GM12878 (cell line): ENCODE measurements at regions not wholly inside any gene's neighbourhood (a gene's known extent, or its start where the extent isn't known, plus 50 kb on each side); places are given as distances from the start of the nearest gene placed in this dataset.

Experiments used
- ATAC-seq: fragments of 200-7000 bp; cut with Tn5 transposase; 3 replicates; pipeline ENCODE4 v1.9.1; 2020; ENCODE audit warnings: mild to moderate bottlenecking, moderate library complexity
- BruUV-seq: library from RNA; stranded (reverse); fragments of 400-500 nt; replicated peaks from 2 replicates; lab custom pipeline; 2021; lab: Mats Ljungman, UMichigan
- CTCF ChIA-PET: fragments of 300-600 bp; sonication (Branson Sonifier 250); formaldehyde crosslinking; extraction: SDS; loops from one replicate; lab custom pipeline; 2021; ENCODE audit warnings: inconsistent platforms; lab: Yijun Ruan, JAX
- POLR2A ChIA-PET: fragments of 350-600 bp; formaldehyde crosslinking; extraction: SDS; loops from one replicate; lab custom pipeline; 2021; ENCODE audit warnings: inconsistent platforms; lab: Charles Lee
- RAD21 ChIA-PET: fragments of 300-600 bp; sonication (Branson Sonifier 250); formaldehyde crosslinking; loops from one replicate; lab custom pipeline; 2023; ENCODE audit warnings: antibody characterized with exemption; ENCODE audit not compliant: unreplicated experiment; lab: Charles Lee
- SMC1A ChIA-PET: fragments of 300-600 bp; sonication (Branson Sonifier 250); formaldehyde crosslinking; loops from one replicate; lab custom pipeline; 2023; ENCODE audit not compliant: unreplicated experiment, uncharacterized antibody; lab: Charles Lee
- DNase-seq: peaks from one replicate; pipeline ENCODE4 v3.0.0-alpha.2; 2011; ENCODE audit warnings: low read depth, low spot score
- FAIRE-seq: peaks from 3 replicates; lab custom pipeline; 2011; peaks lifted over from hg19 to GRCh38; lab: Jason Lieb, UNC
- H2AFZ ChIP-seq: 2 replicates; pipeline ENCODE4 v1.6.0; 2011; ENCODE audit warnings: low read depth, low read length, control low read depth; ENCODE audit not compliant: control insufficient read depth
- H3K27ac ChIP-seq: 2 replicates; pipeline ENCODE4 v1.5.1; 2011; ENCODE audit warnings: control low read depth; ENCODE audit not compliant: control insufficient read depth, insufficient read depth
- H3K27me3 ChIP-seq, 2 experiments: replicated peaks in 1 of 2; 2 replicates each; pipeline versions ENCODE4 v1.6.0 to v1.6.1; 2011; ENCODE audit warnings: low read length in 1 of 2; ENCODE audit not compliant: control insufficient read depth in 2 of 2, insufficient read depth in 2 of 2
- H3K36me3 ChIP-seq, 2 experiments: 2 replicates each; pipeline ENCODE4 v1.5.1; 2011; ENCODE audit warnings: low read length in 1 of 2; ENCODE audit not compliant: control insufficient read depth in 2 of 2, insufficient read depth in 2 of 2
- H3K4me1 ChIP-seq: 2 replicates; pipeline ENCODE4 v1.6.1; 2011; ENCODE audit warnings: mild to moderate bottlenecking, low read length, moderate library complexity, mixed read lengths; ENCODE audit not compliant: control insufficient read depth, insufficient read depth
- H3K4me2 ChIP-seq: 2 replicates; pipeline ENCODE4 v1.6.0; 2011; ENCODE audit warnings: control low read depth; ENCODE audit not compliant: control insufficient read depth, insufficient read depth
- H3K4me3 ChIP-seq: fragments of 200-600 bp; sonication (generic); 2 replicates; pipeline ENCODE4 v1.5.1; 2016
- H3K79me2 ChIP-seq: 2 replicates; pipeline ENCODE4 v1.6.0; 2011; ENCODE audit warnings: low read length; ENCODE audit not compliant: control insufficient read depth, insufficient read depth
- H3K9ac ChIP-seq: 2 replicates; pipeline ENCODE4 v1.8.0; 2011; ENCODE audit warnings: low read length, control low read depth, mixed read lengths; ENCODE audit not compliant: control insufficient read depth, insufficient read depth
- H3K9me3 ChIP-seq: replicated peaks from 3 replicates; pipeline ENCODE4 v1.5.1; 2011; ENCODE audit warnings: mild to moderate bottlenecking, low read length; ENCODE audit not compliant: control insufficient read depth, insufficient read depth
- H4K20me1 ChIP-seq: 2 replicates; pipeline ENCODE4 v1.6.0; 2011; ENCODE audit not compliant: control insufficient read depth, insufficient read depth
- BMI1 ChIP-seq: fragments of 450-650 bp; IDR thresholded peaks from 2 replicates; pipeline ENCODE4 v1.6.1; 2016; ENCODE audit warnings: mild to moderate bottlenecking, moderate library complexity, borderline replicate concordance
- CHD2 ChIP-seq: IDR thresholded peaks from 2 replicates; pipeline ENCODE4 v1.6.1; 2011; ENCODE audit warnings: low read depth, low read length, improper control_type of control experiment, borderline replicate concordance
- CREB1 ChIP-seq: IDR thresholded peaks from 2 replicates; pipeline ENCODE4 v1.6.1; 2012; ENCODE audit warnings: low read depth, mild to moderate bottlenecking, inconsistent platforms
- DPF2 ChIP-seq: fragments of 450-650 bp; IDR thresholded peaks from 2 replicates; pipeline ENCODE4 v1.6.1; 2017; ENCODE audit warnings: mild to moderate bottlenecking
- ESRRA ChIP-seq: IDR thresholded peaks from 2 replicates; pipeline ENCODE4 v1.6.1; 2012; ENCODE audit warnings: mild to moderate bottlenecking, low read length, improper control_type of control experiment
- KLF5 ChIP-seq: fragments of 450-650 bp; IDR thresholded peaks from 2 replicates; pipeline ENCODE4 v1.6.1; 2014; ENCODE audit warnings: mild to moderate bottlenecking; ENCODE audit not compliant: partially characterized antibody
- MTA2 ChIP-seq: fragments of 450-650 bp; IDR thresholded peaks from 2 replicates; pipeline ENCODE4 v1.6.1; 2016; ENCODE audit warnings: low read depth, mild to moderate bottlenecking, moderate library complexity
- MYB ChIP-seq: fragments of 150-350 bp; IDR thresholded peaks from 2 replicates; pipeline ENCODE4 v1.6.1; 2014; ENCODE audit warnings: mild to moderate bottlenecking, low read depth, low read length, borderline replicate concordance
- NR2C2 ChIP-seq: IDR thresholded peaks from 2 replicates; pipeline ENCODE4 v1.6.1; 2011; ENCODE audit warnings: borderline replicate concordance, low read depth; ENCODE audit not compliant: control insufficient read depth, insufficient read length
- PML ChIP-seq: IDR thresholded peaks from 2 replicates; pipeline ENCODE4 v1.6.1; 2012; ENCODE audit warnings: low read length, inconsistent platforms
- SREBF1 ChIP-seq: IDR thresholded peaks from 2 replicates; pipeline ENCODE4 v1.6.1; 2012; ENCODE audit warnings: mild to moderate bottlenecking, low read length
- SREBF2 ChIP-seq: IDR thresholded peaks from 2 replicates; pipeline ENCODE4 v1.6.1; 2012; ENCODE audit warnings: mild to moderate bottlenecking, low read length
- TARDBP ChIP-seq: IDR thresholded peaks from 2 replicates; pipeline ENCODE4 v1.6.1; 2016; ENCODE audit warnings: borderline replicate concordance
- TBL1XR1 ChIP-seq: IDR thresholded peaks from 2 replicates; pipeline ENCODE4 v1.6.1; 2012; ENCODE audit warnings: low read depth, low read length, improper control_type of control experiment
- ZSCAN29 ChIP-seq: fragments of 450-650 bp; IDR thresholded peaks from 2 replicates; pipeline ENCODE4 v1.6.1; 2017; ENCODE audit warnings: mild to moderate bottlenecking, moderate library complexity
- WGBS: methylation state at CpG from one replicate; pipeline ENCODE4 v1.1.6; 2016; ENCODE audit warnings: low lambda C conversion rate; ENCODE audit not compliant: insufficient replicate concordance, insufficient coverage; ENCODE audit errors: missing lambda C conversion rate; 5-methylcytosine and 5-hydroxymethylcytosine counted together
- in situ Hi-C: fragments of 300-500 bp; cut with MboI; formaldehyde crosslinking; loops from 9 replicates; pipeline ENCODE4 v1.14.3; 2018; ENCODE audit warnings: mixed read lengths
- intact Hi-C: fragments of 100-400 bp; cut with micrococcal nuclease; formaldehyde crosslinking; loops from one replicate; pipeline ENCODE4 v1.14.2; 2022; ENCODE audit not compliant: unreplicated experiment
- TF ChIP-seq, protein P1 (sequence below): IDR thresholded peaks from 2 replicates; pipeline ENCODE4 v1.6.1; 2011; ENCODE audit warnings: mild to moderate bottlenecking, low read depth, low read length, moderate library complexity; ENCODE audit not compliant: insufficient replicate concordance
- TF ChIP-seq, protein P2 (sequence below): fragments of 450-650 bp; IDR thresholded peaks from 2 replicates; pipeline ENCODE4 v1.6.1; 2017; ENCODE audit warnings: mild to moderate bottlenecking, moderate library complexity
- TF ChIP-seq, protein P3 (sequence below): IDR thresholded peaks from 2 replicates; pipeline ENCODE4 v1.6.1; 2012; ENCODE audit warnings: low read depth, low read length, improper control_type of control experiment

GRCh38 chr7:23963461-23964165 lies 253.6 kb downstream of the STK31 start:
- Histone ChIP-seq H3K9me3 (no peaks in the 10 kb centered on the region), H4K20me1 (no peaks in the 10 kb centered on the region), H2AFZ (no peak overlapping the region), H3K27ac (no peak overlapping the region), H3K4me3 (no peak overlapping the region), H3K4me1 (no peaks in the 10 kb centered on the region), H3K79me2 (no peaks in the 10 kb centered on the region), H3K27me3 (no peaks in the 10 kb centered on the region), H3K36me3 (no peaks in the 10 kb centered on the region), H3K4me2 (no peak overlapping the region), H3K9ac (no peak overlapping the region)
- POLR2A ChIA-PET: no interaction called here
- CTCF ChIA-PET: no interaction called here
- SMC1A ChIA-PET: no interaction called here
- intact Hi-C loops: loop anchor here (5.0 kb wide), 1 partner anchor 49 kb away; no protein-coding TSS in a partner anchor
- no peak for ATAC-seq
- BruUV-seq: no TSS peak
- no peak for DNase-seq
- in situ Hi-C loops: no loop called here
- 43% methylated on average over 8 of the region's 8 CpGs for WGBS
- no peak for FAIRE-seq
- RAD21 ChIA-PET: no interaction called here
- TF ChIP-seq TBL1XR1 (no peak), PML (no peak), MYB (no peak), NR2C2 (no peak), SREBF2 (no peak), BMI1 (no peak), MTA2 (no peak), TARDBP (no peak), SREBF1 (no peak), KLF5 (no peak), CHD2 (no peak), ZSCAN29 (no peak), ESRRA (no peak), DPF2 (no peak), CREB1 (no peak)
- TF ChIP-seq, protein P1, sequence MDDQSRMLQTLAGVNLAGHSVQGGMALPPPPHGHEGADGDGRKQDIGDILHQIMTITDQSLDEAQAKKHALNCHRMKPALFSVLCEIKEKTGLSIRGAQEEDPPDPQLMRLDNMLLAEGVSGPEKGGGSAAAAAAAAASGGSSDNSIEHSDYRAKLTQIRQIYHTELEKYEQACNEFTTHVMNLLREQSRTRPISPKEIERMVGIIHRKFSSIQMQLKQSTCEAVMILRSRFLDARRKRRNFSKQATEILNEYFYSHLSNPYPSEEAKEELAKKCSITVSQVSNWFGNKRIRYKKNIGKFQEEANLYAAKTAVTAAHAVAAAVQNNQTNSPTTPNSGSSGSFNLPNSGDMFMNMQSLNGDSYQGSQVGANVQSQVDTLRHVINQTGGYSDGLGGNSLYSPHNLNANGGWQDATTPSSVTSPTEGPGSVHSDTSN: no peak
- TF ChIP-seq, protein P2, sequence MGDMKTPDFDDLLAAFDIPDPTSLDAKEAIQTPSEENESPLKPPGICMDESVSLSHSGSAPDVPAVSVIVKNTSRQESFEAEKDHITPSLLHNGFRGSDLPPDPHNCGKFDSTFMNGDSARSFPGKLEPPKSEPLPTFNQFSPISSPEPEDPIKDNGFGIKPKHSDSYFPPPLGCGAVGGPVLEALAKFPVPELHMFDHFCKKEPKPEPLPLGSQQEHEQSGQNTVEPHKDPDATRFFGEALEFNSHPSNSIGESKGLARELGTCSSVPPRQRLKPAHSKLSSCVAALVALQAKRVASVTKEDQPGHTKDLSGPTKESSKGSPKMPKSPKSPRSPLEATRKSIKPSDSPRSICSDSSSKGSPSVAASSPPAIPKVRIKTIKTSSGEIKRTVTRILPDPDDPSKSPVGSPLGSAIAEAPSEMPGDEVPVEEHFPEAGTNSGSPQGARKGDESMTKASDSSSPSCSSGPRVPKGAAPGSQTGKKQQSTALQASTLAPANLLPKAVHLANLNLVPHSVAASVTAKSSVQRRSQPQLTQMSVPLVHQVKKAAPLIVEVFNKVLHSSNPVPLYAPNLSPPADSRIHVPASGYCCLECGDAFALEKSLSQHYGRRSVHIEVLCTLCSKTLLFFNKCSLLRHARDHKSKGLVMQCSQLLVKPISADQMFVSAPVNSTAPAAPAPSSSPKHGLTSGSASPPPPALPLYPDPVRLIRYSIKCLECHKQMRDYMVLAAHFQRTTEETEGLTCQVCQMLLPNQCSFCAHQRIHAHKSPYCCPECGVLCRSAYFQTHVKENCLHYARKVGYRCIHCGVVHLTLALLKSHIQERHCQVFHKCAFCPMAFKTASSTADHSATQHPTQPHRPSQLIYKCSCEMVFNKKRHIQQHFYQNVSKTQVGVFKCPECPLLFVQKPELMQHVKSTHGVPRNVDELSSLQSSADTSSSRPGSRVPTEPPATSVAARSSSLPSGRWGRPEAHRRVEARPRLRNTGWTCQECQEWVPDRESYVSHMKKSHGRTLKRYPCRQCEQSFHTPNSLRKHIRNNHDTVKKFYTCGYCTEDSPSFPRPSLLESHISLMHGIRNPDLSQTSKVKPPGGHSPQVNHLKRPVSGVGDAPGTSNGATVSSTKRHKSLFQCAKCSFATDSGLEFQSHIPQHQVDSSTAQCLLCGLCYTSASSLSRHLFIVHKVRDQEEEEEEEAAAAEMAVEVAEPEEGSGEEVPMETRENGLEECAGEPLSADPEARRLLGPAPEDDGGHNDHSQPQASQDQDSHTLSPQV: no peak
- TF ChIP-seq, protein P3, sequence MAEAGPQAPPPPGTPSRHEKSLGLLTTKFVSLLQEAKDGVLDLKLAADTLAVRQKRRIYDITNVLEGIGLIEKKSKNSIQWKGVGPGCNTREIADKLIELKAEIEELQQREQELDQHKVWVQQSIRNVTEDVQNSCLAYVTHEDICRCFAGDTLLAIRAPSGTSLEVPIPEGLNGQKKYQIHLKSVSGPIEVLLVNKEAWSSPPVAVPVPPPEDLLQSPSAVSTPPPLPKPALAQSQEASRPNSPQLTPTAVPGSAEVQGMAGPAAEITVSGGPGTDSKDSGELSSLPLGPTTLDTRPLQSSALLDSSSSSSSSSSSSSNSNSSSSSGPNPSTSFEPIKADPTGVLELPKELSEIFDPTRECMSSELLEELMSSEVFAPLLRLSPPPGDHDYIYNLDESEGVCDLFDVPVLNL: no peak
